GM12864 (cell line): ENCODE measurements at regions not wholly inside any gene's neighbourhood (a gene's known extent, or its start where the extent isn't known, plus 50 kb on each side); places are given as distances from the start of the nearest gene placed in this dataset.

ENCODE experiments used
- DNase-seq: peaks from one replicate; pipeline ENCODE4 v3.0.0-alpha.2; 2011; ENCODE audit warnings: low read depth
- H3K4me3 ChIP-seq: 2 replicates; pipeline ENCODE4 v1.5.1; 2011; ENCODE audit warnings: mild to moderate bottlenecking, low read depth, low read length, control low read depth
- TF ChIP-seq, protein P1 (sequence below): IDR thresholded peaks from 2 replicates; pipeline ENCODE4 v1.5.1; 2011; ENCODE audit warnings: low read depth, mild to moderate bottlenecking, moderate library complexity, low read length, control low read depth, inconsistent platforms; ENCODE audit errors: missing control alignments

DNA sequence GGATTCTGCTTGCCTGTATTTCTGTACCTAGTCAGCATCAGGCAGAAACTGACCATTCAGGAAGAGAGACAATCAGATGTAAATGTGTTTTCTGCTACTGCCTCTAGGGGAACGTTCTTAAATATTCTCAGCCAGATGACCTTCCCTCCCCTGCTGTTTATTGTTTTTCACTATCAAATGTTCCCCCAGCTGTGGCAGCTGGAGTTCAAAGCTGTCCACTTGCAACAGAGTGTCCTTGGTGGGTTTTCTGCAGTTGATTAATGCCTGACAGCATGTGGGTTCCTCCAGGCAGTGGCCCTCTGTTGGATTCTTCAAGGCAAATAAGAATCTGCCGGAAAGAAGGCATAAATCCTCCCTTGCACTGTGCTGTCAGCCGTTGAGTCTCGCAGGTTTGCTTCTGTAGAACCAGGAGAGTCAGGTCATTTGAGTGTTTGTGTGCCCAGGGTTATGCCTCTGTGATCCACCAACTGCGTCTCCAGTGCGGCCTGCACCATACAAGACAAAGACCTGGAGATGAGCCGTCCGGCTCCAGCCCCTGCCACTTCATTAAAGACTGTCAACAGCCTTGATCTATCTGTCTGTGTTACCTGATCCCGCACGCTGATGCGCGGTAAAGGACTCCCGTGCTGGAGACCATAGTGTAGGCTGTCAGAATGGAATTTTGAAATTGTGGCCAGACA is 203.4 kb downstream of the GADD45G start:
- no peak overlapping the region for H3K4me3 ChIP-seq
- no peak for DNase-seq
- TF ChIP-seq, protein P1, sequence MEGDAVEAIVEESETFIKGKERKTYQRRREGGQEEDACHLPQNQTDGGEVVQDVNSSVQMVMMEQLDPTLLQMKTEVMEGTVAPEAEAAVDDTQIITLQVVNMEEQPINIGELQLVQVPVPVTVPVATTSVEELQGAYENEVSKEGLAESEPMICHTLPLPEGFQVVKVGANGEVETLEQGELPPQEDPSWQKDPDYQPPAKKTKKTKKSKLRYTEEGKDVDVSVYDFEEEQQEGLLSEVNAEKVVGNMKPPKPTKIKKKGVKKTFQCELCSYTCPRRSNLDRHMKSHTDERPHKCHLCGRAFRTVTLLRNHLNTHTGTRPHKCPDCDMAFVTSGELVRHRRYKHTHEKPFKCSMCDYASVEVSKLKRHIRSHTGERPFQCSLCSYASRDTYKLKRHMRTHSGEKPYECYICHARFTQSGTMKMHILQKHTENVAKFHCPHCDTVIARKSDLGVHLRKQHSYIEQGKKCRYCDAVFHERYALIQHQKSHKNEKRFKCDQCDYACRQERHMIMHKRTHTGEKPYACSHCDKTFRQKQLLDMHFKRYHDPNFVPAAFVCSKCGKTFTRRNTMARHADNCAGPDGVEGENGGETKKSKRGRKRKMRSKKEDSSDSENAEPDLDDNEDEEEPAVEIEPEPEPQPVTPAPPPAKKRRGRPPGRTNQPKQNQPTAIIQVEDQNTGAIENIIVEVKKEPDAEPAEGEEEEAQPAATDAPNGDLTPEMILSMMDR: peak; percentile 21

- TF ChIP-seq, protein P1: no peak
- DNase-seq: no peak
- no peak overlapping the region for H3K4me3 ChIP-seq
These were observed 204.0 kb downstream of the GADD45G start for GRCh38 chr9:89808756-89809181.

GRCh38 chr9:89810431-89810830 is 205.6 kb downstream of the GADD45G start:
- no peak overlapping the region for H3K4me3 ChIP-seq
- TF ChIP-seq, protein P1: no peak
- DNase-seq: no peak

- H3K4me3 ChIP-seq: no peak overlapping the region
- TF ChIP-seq, protein P1: no peak
- DNase-seq: no peak
These were observed 206.5 kb downstream of the GADD45G start for GRCh38 chr9:89811356-89811755.

GRCh38 chr9:89811886-89812450 is 207.2 kb downstream of the GADD45G start:
- TF ChIP-seq, protein P1: no peak
- H3K4me3 ChIP-seq: no peak overlapping the region
- no peak for DNase-seq

- TF ChIP-seq, protein P1: no peak
- DNase-seq: no peak
These were observed 207.9 kb downstream of the GADD45G start for GRCh38 chr9:89812556-89813181.

More at GRCh38 chr9:89812556-89813181, 207.9 kb downstream of the GADD45G start:
- H3K4me3 ChIP-seq: no peak overlapping the region
